Esophagus muscularis mucosa (tissue), 4 donors: ENCODE measurements at regions not wholly inside any gene's neighbourhood (a gene's known extent, or its start where the extent isn't known, plus 50 kb on each side); places are given as distances from the start of the nearest gene placed in this dataset.
"Not testable (repeated sequence)": the region's sequence is repeated elsewhere in the genome, so short reads cannot be mapped to it uniquely, and the experiment has no call there.

Experiments
- DNase-seq: peaks from one replicate; pipeline ENCODE4 v3.0.0-alpha.2; 2017; ENCODE audit errors: extremely low spot score
- H3K27ac ChIP-seq, 4 donors: fragments of 200-600 bp; sonication (generic); replicated peaks in 1 of 4; 1 replicate in 3 of 4; 2 replicates in 1 of 4; pipeline ENCODE4 v1.5.1; 2016 to 2019; ENCODE audit warnings: mild to moderate bottlenecking in 1 of 4
- H3K27me3 ChIP-seq, 4 donors: fragments of 200-600 bp; sonication (generic); one replicate each; pipeline versions ENCODE4 v1.5.1 to v1.6.0; 2016 to 2019
- H3K36me3 ChIP-seq, 4 donors: fragments of 200-600 bp; sonication (generic); one replicate each; pipeline ENCODE4 v1.5.1; 2016 to 2019
- H3K4me1 ChIP-seq, 4 donors: fragments of 200-600 bp; sonication (generic); one replicate each; pipeline ENCODE4 v1.5.1; 2016 to 2019
- H3K4me3 ChIP-seq, 4 donors: fragments of 200-600 bp; sonication (generic); 1 replicate in 2 of 4; 2 replicates in 2 of 4; pipeline ENCODE4 v1.5.1; 2016 to 2019; ENCODE audit warnings: mild to moderate bottlenecking in 4 of 4, moderate library complexity in 1 of 4
- H3K9me3 ChIP-seq, 4 donors: fragments of 200-600 bp; sonication (generic); 1 replicate in 3 of 4; 2 replicates in 1 of 4; pipeline ENCODE4 v1.5.1; 2016 to 2019
- CTCF ChIP-seq, 3 experiments: fragments of 200-600 bp in 2 of 3; fragments of 450-650 bp in 1 of 3; sonication (generic) in 2 of 3; IDR thresholded peaks; one replicate each; pipeline ENCODE4 v1.5.1; 2017 to 2019; ENCODE audit warnings: antibody characterized with exemption in 3 of 3, mild to moderate bottlenecking in 2 of 3, moderate library complexity in 1 of 3
- EP300 ChIP-seq: sonication (generic); formaldehyde crosslinking; IDR thresholded peaks from one replicate; pipeline ENCODE4 v1.6.1; 2017; ENCODE audit warnings: antibody characterized with exemption
- POLR2A ChIP-seq: fragments of 450-650 bp; IDR thresholded peaks from one replicate; pipeline ENCODE4 v1.6.1; 2017; ENCODE audit warnings: antibody characterized with exemption, moderate library complexity, mild to moderate bottlenecking, low read depth
- POLR2AphosphoS5 ChIP-seq, 2 donors: sonication (generic); formaldehyde crosslinking; IDR thresholded peaks; one replicate each; pipeline ENCODE4 v1.6.1; 2017; ENCODE audit warnings: antibody characterized with exemption in 2 of 2
- WGBS: methylation state at CpG from one replicate; pipeline ENCODE4 v1.1.5; 2018; 5-methylcytosine and 5-hydroxymethylcytosine counted together
- intact Hi-C: fragments of 100-400 bp; cut with DNase I; formaldehyde crosslinking; loops from one replicate; pipeline ENCODE4 v1.15.1; 2023

DNA sequence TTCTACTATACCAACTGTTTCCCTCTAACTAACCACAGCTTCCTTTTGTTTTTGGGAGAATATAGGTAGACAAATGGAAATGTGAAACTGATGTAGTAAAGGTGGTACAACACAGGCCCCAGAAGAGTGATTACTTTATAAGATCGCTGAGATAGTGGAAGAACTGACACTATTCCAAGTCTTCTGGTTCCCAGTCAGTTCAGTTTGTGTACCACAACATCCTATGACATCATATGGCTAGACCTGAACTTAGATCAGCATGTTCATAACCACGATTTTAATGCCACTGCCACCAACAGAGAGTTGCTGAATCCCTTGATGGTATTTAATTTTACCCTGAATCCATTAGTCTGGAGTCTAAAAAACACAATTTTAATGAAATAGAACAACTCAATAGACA, 328.9 kb downstream of the GPD2 start:
- Histone ChIP-seq H3K27me3 (no peaks in the 10 kb centered on the region), H3K4me3 (no peak overlapping the region), H3K9me3 (peaks cover 0 to 7% (median 3%) of the 10 kb centered on the region in 4 donors), H3K4me1 (no peaks in the 10 kb centered on the region), H3K36me3 (no peaks in the 10 kb centered on the region), H3K27ac (no peak overlapping the region)
- intact Hi-C loops: no loop called here
- DNase-seq: no peak
- no peak for TF ChIP-seq CTCF (IDR thresholded peaks at IDR 0.05)
- no peak for TF ChIP-seq POLR2A
- TF ChIP-seq EP300: no peak
- no peak for TF ChIP-seq POLR2AphosphoS5 (IDR thresholded peaks at IDR 0.05)
- 58% methylated on average over 2 of the region's 2 CpGs for WGBS

- Histone ChIP-seq H3K4me1 (no peaks in the 10 kb centered on the region), H3K4me3 (no peak overlapping the region), H3K27ac (no peak overlapping the region), H3K36me3 (no peaks in the 10 kb centered on the region), H3K27me3 (no peaks in the 10 kb centered on the region), H3K9me3 (peaks cover 0 to 8% (median 5%) of the 10 kb centered on the region in 4 donors)
- 65% methylated on average over 1 of the region's 1 CpG for WGBS
- TF ChIP-seq EP300 (no peak), POLR2AphosphoS5 (IDR thresholded peaks at IDR 0.05) (no peak), POLR2A (no peak), CTCF (IDR thresholded peaks at IDR 0.05) (no peak)
- DNase-seq: no peak
- intact Hi-C loops: no loop called here
Measured at GRCh38 chr2:156765450-156765849, 329.3 kb downstream of the GPD2 start.

DNA sequence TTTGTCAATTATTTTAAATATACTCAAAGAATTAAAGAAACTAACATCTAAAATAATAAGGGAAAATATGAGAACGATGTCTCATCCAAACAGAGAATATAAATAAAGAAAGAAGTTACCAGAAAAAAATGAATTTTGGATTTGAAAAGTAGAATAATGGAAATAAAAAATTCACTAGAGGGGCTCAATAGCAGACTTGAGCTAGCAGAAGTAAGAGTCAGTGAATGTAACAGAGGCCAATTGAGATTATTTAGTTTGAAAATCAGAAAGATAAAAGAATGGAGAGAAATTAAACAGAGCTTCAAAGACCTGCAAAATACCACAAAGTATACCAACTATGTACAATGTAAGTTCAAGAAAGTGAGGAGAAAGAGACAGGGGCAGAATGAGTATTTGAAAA, 333.6 kb downstream of the GPD2 start:
- no peak overlapping the region for H3K4me3 ChIP-seq
- WGBS: 80% methylated on average over 1 of the region's 1 CpG
- no peak for TF ChIP-seq EP300
- TF ChIP-seq CTCF (IDR thresholded peaks at IDR 0.05): no peak
- no peak for TF ChIP-seq POLR2A
- no peak for TF ChIP-seq POLR2AphosphoS5 (IDR thresholded peaks at IDR 0.05)
- H3K27ac ChIP-seq: no peak overlapping the region
- no peaks in the 10 kb centered on the region for H3K36me3 ChIP-seq
- intact Hi-C loops: no loop called here
- no peaks in the 10 kb centered on the region for H3K4me1 ChIP-seq
- DNase-seq: no peak
- peaks cover 0 to 8% (median 6%) of the 10 kb centered on the region in 4 donors for H3K9me3 ChIP-seq
- no peaks in the 10 kb centered on the region for H3K27me3 ChIP-seq

DNA sequence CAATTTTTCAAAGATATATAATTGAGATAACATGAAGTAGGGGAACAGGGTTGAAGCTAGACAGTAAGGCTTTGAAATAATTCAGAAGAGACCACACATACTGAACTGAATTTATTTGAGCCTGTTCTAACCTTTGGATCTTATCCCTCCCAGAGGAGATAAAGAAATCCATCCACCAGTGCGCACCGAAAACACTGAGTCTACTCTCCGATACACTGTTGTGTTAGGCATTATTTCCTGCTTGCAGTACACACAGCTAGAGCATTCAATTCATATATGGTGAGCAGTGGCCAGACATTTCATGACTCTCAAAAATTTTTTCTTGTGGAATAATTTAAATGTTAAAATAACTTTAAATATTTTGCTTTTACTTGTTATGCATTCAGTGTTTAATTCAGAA, 342.7 kb downstream of the GPD2 start:
- Histone ChIP-seq H3K27me3 (no peaks in the 10 kb centered on the region), H3K4me3 (no peak overlapping the region), H3K27ac (no peak overlapping the region), H3K4me1 (no peaks in the 10 kb centered on the region), H3K9me3 (peaks cover 0 to 5% (median 1%) of the 10 kb centered on the region in 4 donors), H3K36me3 (no peaks in the 10 kb centered on the region)
- DNase-seq: no peak
- TF ChIP-seq EP300 (no peak), POLR2AphosphoS5 (IDR thresholded peaks at IDR 0.05) (no peak), CTCF (IDR thresholded peaks at IDR 0.05) (no peak), POLR2A (no peak)
- WGBS: 83% methylated on average over 3 of the region's 3 CpGs
- intact Hi-C loops: no loop called here

- TF ChIP-seq POLR2A: no peak
- no peak for TF ChIP-seq CTCF (IDR thresholded peaks at IDR 0.05)
- no peak for TF ChIP-seq POLR2AphosphoS5 (IDR thresholded peaks at IDR 0.05)
- TF ChIP-seq EP300: no peak
- no peaks in the 10 kb centered on the region for H3K36me3 ChIP-seq
- H3K27ac ChIP-seq: no peak overlapping the region
- H3K4me3 ChIP-seq: no peak overlapping the region
- 100% methylated on average over 2 of the region's 2 CpGs for WGBS
- H3K9me3 ChIP-seq: peaks cover 0 to 5% (median 1%) of the 10 kb centered on the region in 4 donors
- H3K27me3 ChIP-seq: no peaks in the 10 kb centered on the region
- no peak for DNase-seq
- intact Hi-C loops: no loop called here
- no peaks in the 10 kb centered on the region for H3K4me1 ChIP-seq
Measured at GRCh38 chr2:156779416-156780120, 343.4 kb downstream of the GPD2 start.

- H3K4me1 ChIP-seq, H3K9me3 ChIP-seq, H3K36me3 ChIP-seq, intact Hi-C loops, DNase-seq, H3K4me3 ChIP-seq, H3K27ac ChIP-seq, H3K27me3 ChIP-seq: not testable (repeated sequence)
- WGBS: 54% methylated on average over 2 of the region's 2 CpGs
Measured at GRCh38 chr2:156781677-156782076, 345.5 kb downstream of the GPD2 start.
